Activated T-cell treated with anti-CD3 and anti-CD28 coated beads for 48 hours (primary cell): ENCODE measurements at regions not wholly inside any gene's neighbourhood (a gene's known extent, or its start where the extent isn't known, plus 50 kb on each side); places are given as distances from the start of the nearest gene placed in this dataset.

Experiments used
- DNase-seq: peaks from one replicate; pipeline ENCODE4 v3.0.0-alpha.2; 2020; ENCODE audit warnings: low read depth

DNA sequence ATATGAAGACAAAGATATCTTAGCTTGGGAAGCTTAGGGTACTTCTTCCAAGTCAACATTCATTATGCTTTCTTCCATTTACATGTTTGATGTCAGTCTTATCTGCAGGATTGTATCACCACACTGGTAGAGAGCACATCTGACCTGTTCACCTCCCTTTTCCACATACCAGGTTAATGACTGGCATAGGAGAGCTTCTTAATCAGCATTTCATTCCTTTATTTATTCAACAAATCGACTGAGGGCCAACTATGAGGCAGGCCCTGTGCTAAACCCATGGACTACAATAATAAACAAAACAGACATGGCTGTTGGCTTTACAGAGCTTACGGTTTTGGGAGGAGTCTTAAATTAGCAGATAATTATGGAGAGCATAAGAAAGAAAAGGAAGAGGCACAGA lies 378.1 kb upstream of the CDH11 start:
- DNase-seq, result no peak

- DNase-seq, result no peak
These were observed 377.7 kb upstream of the CDH11 start for GRCh38 chr16:65499566-65499965.

DNA sequence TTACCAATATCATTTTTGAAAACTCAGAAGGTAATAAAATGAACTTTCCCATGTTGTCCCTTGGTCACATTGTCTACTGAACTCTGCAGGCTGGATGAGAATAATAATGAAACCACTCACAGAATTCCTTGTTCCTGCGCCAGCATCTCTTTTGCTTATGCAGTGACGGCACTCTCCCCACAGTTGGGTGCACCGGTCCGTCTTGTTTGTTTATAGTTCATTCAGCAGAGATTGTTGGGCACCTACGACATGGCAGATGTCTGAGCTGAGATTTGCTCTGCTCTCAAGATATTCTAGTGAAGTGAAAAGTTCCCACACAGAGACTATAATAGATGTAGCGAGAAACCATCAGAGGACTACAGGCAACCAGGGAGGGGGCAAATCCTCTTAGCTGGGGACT lies 375.7 kb upstream of the CDH11 start:
- DNase-seq, result no peak

DNA sequence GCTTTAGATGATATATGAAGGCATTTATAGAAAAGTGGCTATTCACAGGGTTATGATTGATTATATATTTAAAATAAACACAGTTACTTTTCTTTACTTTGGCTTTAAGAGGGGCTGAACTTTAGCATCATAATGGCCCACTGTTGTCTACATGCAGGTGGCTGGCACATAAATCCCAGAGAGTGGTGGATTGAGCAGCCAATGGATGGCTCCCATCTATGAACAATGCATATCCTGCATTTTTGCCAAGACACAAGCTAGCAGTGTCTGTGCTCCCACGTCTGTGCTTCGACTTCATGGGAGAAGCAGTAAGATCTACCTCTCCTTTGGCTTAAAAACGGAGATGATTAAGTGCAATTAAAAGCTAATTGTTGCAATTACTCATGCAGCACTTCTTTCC lies 373.2 kb upstream of the CDH11 start:
- no peak for DNase-seq

- no peak for DNase-seq
These were observed 372.7 kb upstream of the CDH11 start for GRCh38 chr16:65494609-65495008.

DNA sequence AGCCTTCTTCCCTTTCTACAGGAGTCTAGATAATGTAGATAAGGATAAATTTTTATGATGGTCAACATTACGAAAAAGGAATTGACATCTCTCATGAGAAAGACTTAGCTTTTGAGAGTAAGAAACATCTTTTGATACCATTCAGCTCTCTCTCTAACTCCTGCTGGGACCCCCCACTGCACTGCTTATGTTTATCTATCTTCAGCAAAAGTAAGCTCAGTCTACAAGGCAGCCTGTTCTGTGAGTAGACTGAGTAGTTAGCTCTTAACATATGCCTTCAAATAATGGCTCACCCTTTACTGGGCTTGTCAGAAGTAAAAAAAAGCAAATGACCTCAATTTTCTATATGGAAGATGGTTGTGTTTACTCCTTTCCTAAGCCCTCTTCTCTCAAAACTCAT lies 372.2 kb upstream of the CDH11 start:
- no peak for DNase-seq

- no peak for DNase-seq
These were observed 368.4 kb upstream of the CDH11 start for GRCh38 chr16:65490286-65490685.

DNA sequence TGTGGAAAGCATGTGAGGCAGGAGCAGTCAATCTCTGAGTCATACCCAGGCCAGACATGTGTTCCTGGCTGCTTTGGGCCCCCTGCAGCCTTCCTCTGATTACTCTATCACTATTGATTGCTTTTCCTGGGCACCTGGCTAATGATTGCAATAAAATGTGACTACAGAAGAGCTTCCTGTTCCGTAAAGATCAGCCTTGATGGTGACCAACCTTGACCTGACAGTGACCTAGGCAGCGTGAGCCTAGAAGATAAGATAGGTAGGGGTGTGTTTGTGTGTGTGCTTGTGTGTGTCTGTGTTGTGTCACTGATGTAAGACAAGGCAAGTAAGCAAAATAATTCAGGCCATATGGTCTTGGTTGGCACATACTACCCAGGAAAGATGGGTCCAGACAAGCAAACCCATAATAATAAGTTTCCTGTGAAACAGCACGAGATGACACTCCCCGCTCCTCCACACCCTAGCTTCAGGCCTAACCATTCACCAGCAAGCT lies 367.7 kb upstream of the CDH11 start:
- no peak for DNase-seq

DNA sequence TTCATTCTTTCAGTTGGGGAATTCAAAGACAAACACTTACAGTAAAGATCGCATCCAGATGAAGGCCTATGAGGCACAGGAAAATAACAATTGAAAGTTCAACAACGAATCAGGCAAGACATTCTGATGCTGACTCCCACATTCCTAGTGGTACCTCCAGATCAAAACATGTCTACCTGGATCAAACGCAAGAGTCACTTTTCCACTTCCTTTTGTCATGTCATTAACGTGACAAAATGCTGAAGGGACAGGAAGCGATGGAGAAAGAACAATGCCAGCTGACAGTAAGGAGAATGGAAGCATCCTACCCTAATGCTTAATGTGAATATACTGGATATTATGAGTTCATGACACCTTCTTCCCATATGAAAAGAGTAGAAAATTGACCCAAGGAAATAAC lies 365.4 kb upstream of the CDH11 start:
- no peak for DNase-seq

GRCh38 chr16:65481956-65482355 lies 360.1 kb upstream of the CDH11 start:
- no peak for DNase-seq

DNA sequence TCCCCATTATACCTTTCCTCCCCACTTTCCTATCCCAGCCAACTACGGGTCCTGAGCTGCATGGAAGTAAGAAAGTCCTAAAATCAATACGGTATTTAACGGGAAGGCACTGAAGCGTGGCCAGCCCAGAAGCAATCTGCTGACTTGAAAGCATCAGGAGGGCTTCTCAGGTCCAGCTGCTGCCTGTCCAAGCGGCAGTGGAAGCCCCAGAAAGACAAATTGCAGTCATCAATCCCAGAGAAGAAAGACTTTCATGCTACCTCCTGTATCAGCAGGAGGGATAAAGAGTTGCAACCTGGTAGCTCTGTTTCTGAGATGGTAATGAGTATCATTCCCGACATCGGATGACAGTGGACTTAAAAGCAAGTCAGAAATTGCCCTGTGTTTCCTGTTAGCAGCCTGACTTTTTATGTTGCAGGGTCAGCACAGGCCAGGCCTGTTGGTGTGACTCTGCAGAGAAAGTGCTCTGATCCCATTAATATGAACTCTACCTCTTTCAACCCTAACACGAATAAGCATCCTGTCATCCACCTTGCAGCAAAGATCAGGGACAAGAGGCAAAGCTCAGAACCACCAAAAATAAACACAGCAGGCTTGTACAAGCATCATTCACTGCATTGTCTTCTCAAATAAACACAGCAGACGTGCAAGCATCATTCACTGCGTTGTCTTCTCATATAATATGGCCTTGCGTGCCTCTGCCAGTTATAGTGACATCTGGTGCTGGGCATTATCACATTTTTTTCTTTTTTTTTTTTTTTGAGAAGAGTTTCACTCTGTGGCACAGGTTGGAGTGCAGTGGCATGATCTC lies 358.6 kb upstream of the CDH11 start:
- DNase-seq, result no peak

DNA sequence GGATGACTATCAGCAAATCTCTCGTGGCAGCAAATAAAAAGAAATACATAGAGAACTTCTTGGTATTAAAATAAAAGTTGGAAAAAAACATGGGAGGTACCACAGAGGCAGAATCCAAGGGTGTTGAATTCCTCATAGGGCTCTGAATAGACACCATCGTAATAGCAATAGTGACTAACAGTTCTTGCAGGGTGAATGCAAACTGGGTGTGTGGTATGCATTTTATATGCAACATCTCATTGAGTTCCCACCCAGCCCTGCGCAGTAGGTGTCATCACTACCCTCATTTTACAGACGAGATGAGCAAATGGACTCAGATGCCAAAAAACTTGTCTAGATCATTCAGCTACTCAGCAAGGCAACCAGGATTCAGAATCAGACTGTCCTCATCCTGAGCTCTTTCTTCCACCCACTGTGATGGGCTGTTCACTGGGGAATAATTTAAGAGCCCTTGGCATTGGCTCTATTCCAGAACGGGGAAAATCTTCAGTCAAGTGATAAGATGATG lies 354.6 kb upstream of the CDH11 start:
- no peak for DNase-seq

- DNase-seq, result no peak
These were observed 351.8 kb upstream of the CDH11 start for GRCh38 chr16:65473699-65474098.

- DNase-seq, result no peak
These were observed 347.3 kb upstream of the CDH11 start for GRCh38 chr16:65469116-65469515.

DNA sequence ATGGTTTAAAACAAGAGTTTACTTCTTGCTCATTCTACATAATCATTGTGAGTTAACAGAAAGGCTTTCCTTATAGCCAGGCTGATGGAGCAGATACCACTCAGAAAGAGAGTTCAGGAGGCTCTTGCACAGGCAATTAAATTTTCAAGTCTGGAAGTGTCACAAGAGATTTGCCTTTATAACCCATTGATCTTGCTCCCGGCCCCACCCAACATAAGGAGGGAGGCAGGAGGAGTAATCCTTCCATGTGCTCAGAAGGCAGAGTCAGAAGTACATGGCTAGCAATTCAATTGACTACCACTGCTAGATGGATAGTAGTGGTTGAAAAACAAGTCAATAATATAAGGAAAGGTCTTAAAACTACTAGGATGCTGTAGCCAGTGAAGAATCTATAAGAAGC lies 346.3 kb upstream of the CDH11 start:
- no peak for DNase-seq

GRCh38 chr16:65463652-65464260 lies 341.9 kb upstream of the CDH11 start:
- DNase-seq, result no peak

DNA sequence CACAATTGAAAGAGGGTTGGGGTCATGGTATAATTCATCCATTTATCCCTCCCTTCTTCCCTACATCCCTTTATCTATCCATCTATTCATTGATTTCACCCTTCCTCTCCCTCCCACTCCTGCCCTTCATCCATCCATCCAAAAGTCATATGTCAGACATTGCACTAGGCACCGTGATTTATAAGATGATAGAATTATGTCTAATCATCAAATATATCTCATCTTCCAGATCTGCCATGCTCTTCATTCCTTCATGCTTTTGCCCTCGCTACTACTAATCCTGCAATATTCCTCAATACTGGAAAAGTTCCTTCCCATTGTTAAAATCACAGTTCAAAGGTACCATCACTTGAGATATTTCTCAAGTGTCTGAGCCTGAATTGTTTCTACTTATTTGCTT lies 335.2 kb upstream of the CDH11 start:
- DNase-seq, result no peak

- no peak for DNase-seq
These were observed 333.9 kb upstream of the CDH11 start for GRCh38 chr16:65455761-65456160.

DNA sequence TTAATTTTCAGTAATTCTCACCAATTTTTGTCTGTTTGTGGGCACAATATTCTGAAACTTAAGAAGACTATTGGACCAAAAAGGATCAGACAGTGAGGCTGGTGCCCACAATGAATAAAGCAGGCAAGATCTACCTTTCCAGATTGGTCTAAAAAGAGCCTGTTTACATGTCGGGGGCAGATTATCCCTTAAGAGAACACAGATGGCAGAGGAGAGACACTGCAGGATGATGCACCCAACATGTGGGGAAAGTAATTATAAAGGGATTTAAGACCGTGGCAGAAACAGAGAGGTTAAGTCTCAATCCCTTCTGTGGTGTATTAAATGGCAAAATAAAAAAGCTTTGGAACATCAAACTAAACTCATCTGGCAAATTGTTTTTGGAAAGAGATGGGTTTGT lies 331.8 kb upstream of the CDH11 start:
- DNase-seq, result no peak

- DNase-seq, result no peak
These were observed 327.7 kb upstream of the CDH11 start for GRCh38 chr16:65449526-65449925.

DNA sequence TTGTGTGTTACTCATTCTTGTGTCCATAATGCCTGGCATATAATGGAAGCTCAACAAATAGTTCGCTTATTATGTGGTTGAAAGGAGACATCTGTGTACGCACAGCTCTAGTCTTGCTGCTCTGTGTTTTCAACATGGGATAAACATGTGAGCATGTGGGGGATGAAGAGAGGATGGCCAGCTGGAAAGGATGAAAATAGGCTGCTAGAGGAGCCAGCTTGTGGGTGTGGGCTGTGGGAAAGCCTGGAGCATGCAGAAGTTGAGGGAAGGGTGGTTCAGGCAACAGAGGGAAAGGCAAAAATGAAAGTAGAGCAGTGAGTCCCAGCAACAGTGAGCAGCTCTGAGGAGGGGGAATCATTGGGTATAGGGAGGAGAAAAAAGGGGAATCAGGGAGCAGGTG lies 324.6 kb upstream of the CDH11 start:
- DNase-seq, result no peak

DNA sequence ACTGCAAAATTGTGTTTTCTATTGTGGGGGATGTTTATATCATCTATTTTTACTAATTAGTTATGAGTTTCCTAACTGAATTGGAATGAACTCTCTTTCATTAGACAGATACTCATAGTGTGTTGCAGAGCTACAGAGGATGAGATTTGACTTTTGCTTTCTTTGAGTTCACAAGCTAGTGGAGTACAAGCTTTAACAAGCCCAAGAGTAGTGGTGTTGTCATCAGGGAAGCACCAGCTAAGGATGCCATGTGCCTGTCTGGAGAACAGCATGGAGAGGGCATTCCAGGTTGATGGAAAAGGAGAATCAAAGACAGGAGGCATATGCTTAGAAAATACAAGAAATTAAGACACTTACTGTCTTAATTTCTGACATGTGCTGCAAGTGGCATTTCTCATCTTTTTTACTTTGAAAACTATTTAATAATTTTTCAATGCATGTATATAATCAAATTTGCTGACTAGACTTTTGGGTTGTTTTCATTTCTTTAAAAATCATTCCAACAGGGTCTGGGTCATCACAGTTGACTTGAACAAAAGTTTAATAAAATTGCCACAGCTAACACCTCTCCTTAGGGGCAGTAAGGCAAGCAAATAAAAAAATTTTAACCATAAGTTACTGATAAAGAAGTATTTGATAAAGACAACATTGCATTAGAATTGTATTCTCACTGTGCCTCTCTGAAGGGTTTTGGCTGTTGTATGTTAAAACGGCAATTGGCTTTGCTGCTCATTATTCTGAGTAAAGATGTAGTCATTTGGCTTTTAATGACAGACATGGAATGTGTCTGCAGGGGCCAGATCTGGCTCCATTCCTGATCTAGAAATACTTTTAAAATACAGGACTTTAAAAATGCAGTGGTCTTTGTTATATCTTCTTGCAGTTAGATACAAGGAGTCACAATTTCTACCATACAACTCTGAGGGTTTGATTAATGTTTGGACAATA lies 323.7 kb upstream of the CDH11 start:
- DNase-seq, result no peak
